ENCODE measurements at regions not wholly inside any gene's neighbourhood (a gene's known extent, or its start where the extent isn't known, plus 50 kb on each side); places are given as distances from the start of the nearest gene placed in this dataset.

DNA sequence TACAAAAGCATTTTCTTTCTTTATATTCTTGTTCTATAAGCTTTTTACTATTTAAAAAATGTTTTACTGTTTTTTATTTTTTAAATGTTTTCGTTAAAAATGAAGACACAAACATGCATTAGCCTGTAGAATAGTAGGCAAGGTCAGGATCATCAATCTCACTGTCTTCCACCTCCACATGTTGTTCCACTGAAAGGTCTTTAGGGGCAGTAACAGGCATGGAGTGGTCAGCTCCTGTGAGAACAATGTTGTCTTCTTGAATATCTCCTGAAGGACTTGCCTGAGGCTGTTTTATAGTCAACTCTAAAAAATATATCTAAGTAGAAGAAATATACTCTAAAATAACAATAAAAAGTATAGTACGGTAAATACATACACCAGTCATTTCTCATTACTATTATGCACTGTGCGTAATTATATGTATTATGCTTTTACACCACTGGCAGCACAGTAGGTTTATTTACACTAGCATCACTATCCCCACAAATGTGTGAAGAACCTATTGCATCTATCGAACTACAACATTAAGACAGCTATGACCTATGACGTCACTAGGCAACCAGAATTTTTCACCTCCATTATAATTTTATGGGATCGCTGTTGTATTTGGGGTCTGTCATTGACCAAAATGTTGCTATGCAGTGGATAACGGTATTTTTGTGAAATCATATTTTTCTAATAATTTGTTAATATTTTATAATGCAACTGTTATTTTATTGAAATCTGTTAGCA, 764.3 kb downstream of the METTL4 start:
- H3K4me3 ChIP-seq (ENCODE audit: low read depth, low read length): no peak overlapping the region
- no peak for DNase-seq (ENCODE audit: low read depth)
- TF ChIP-seq POLR2A (IDR thresholded peaks at IDR 0.05; ENCODE audit: extremely low read depth, insufficient read length) (no peak), MYC (IDR thresholded peaks at IDR 0.05; ENCODE audit: low read depth, low read length) (no peak)
- TF ChIP-seq, protein P1, sequence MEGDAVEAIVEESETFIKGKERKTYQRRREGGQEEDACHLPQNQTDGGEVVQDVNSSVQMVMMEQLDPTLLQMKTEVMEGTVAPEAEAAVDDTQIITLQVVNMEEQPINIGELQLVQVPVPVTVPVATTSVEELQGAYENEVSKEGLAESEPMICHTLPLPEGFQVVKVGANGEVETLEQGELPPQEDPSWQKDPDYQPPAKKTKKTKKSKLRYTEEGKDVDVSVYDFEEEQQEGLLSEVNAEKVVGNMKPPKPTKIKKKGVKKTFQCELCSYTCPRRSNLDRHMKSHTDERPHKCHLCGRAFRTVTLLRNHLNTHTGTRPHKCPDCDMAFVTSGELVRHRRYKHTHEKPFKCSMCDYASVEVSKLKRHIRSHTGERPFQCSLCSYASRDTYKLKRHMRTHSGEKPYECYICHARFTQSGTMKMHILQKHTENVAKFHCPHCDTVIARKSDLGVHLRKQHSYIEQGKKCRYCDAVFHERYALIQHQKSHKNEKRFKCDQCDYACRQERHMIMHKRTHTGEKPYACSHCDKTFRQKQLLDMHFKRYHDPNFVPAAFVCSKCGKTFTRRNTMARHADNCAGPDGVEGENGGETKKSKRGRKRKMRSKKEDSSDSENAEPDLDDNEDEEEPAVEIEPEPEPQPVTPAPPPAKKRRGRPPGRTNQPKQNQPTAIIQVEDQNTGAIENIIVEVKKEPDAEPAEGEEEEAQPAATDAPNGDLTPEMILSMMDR (IDR thresholded peaks at IDR 0.05; ENCODE audit: low read depth, low read length): no peak
- TF ChIP-seq, protein P2, sequence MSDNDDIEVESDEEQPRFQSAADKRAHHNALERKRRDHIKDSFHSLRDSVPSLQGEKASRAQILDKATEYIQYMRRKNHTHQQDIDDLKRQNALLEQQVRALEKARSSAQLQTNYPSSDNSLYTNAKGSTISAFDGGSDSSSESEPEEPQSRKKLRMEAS (IDR thresholded peaks at IDR 0.05; ENCODE audit: low read depth, low read length): no peak

DNA sequence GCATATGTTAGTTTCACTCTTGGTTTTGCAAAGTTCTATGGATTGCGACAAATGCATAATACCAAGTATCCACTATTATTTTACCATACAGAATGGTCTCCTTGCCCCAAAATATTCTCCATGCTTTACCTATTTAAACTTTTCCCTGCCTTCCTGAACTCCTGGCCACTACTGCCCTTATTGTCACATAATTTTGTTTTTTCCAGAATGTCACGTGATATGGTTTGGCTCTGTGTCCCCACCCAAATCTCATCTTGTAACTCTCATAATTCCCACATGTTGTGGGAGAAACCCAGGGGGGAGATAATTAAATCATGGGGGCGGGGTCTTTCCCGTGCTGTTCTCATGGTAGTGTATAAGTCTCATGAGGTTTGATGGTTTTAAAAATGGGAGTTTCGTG, 760.0 kb downstream of the METTL4 start:
- DNase-seq (ENCODE audit: low read depth): no peak
- TF ChIP-seq MYC (IDR thresholded peaks at IDR 0.05; ENCODE audit: low read depth, low read length): no peak
- no peak overlapping the region for H3K4me3 ChIP-seq (ENCODE audit: low read depth, low read length)

DNA sequence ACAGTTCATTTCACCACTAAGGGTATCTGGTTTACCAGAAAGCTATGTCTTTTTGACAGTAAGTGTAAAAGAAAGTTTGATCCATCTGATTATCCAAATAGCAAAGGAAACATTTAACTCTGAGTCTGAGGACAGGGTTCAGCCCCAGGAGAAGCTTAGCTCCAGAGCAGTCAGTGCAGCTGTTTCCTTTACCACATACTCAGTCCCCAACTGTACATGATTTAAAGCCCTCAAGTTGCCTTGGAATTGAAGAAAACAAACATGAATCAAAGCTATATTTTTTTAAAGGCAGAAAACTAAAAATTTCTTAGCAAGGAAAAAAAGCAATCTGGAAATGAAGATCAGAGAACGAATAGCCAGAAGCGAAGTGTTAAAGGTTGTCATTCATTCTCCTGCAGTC, 746.0 kb downstream of the METTL4 start:
- DNase-seq (ENCODE audit: low read depth): no peak
- TF ChIP-seq POLR2A (IDR thresholded peaks at IDR 0.05; ENCODE audit: extremely low read depth, insufficient read length): no peak
- TF ChIP-seq, protein P2 (IDR thresholded peaks at IDR 0.05; ENCODE audit: low read depth, low read length): no peak
- TF ChIP-seq, protein P1 (IDR thresholded peaks at IDR 0.05; ENCODE audit: low read depth, low read length): no peak

DNA sequence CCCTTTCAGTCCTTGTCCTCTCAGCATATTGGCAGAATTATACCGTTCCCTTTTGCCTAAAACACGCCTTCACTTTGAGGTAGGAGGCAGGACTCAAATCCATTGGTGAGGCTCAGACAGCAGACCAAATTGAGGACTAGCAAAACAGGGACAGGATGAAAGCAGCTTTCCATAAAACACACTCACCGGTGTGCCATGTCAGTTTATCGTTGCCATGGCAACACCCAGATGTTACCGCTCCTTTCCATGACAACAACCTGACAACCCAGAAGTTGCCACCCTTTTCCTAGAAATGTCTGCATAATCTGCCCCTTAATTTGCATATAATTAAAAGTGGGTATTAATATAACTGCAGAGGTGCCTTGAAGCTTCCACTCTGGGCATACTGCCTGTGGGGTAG, 730.4 kb downstream of the METTL4 start:
- no peak for DNase-seq (ENCODE audit: low read depth)
- TF ChIP-seq, protein P2 (IDR thresholded peaks at IDR 0.05; ENCODE audit: low read depth, low read length): no peak
- TF ChIP-seq, protein P1 (IDR thresholded peaks at IDR 0.05; ENCODE audit: low read depth, low read length): no peak
- TF ChIP-seq MYC (IDR thresholded peaks at IDR 0.05; ENCODE audit: low read depth, low read length) (no peak), POLR2A (IDR thresholded peaks at IDR 0.05; ENCODE audit: extremely low read depth, insufficient read length) (no peak)
- H3K4me3 ChIP-seq (ENCODE audit: low read depth, low read length): no peak overlapping the region

More for the DNA sequence above, 746.0 kb downstream of the METTL4 start:
- H3K4me3 ChIP-seq (ENCODE audit: low read depth, low read length): no peak overlapping the region

DNA sequence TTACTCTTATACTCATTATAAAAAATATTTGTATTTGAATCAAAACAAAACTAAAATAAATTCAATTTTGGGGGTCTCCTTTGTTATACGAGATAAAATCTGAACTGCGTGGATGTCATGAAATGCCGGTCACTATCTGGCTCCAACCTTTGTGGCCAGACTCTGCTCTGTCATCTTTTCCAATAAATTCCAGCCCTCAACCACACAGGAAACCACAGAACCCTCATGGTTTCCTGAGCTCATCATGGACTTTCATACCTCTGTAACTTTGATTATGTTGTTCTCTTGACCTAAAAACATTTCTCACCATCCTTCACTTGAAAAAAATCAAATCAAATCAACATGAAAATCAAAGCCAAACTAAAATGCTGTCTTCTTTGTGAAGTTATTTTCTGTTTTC, 724.7 kb downstream of the METTL4 start:
- peak; percentile 25 for DNase-seq (ENCODE audit: low read depth)
- TF ChIP-seq, protein P1 (IDR thresholded peaks at IDR 0.05; ENCODE audit: low read depth, low read length): no peak
- TF ChIP-seq MYC (IDR thresholded peaks at IDR 0.05; ENCODE audit: low read depth, low read length) (no peak), POLR2A (IDR thresholded peaks at IDR 0.05; ENCODE audit: extremely low read depth, insufficient read length) (no peak)
- TF ChIP-seq, protein P2 (IDR thresholded peaks at IDR 0.05; ENCODE audit: low read depth, low read length): no peak
- no peak overlapping the region for H3K4me3 ChIP-seq (ENCODE audit: low read depth, low read length)

DNA sequence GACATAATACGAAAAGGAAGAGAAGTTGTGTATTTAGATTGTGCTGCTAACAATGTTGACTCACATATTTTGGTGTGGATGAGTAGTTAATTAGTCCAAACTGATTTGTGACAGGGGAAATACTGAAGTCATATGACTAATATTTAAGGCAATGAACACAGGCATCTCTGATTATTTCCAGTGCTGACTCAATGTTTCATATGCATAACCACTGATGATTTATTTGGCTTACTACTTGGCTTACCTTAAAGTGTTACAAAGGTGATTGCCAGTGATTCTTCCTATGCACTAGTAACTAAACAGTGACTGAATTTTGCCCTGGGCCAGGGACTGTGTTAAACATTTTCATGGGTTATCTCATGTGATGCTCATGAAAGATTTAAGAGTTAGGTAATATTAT, 722.6 kb downstream of the METTL4 start:
- no peak overlapping the region for H3K4me3 ChIP-seq (ENCODE audit: low read depth, low read length)
- TF ChIP-seq, protein P1 (IDR thresholded peaks at IDR 0.05; ENCODE audit: low read depth, low read length): no peak
- TF ChIP-seq POLR2A (IDR thresholded peaks at IDR 0.05; ENCODE audit: extremely low read depth, insufficient read length): no peak
- TF ChIP-seq MYC (IDR thresholded peaks at IDR 0.05; ENCODE audit: low read depth, low read length): no peak
- TF ChIP-seq, protein P2 (IDR thresholded peaks at IDR 0.05; ENCODE audit: low read depth, low read length): no peak
- no peak for DNase-seq (ENCODE audit: low read depth)
